Esophagus mucosa (tissue), 1 donor: ENCODE measurements at regions not wholly inside any gene's neighbourhood (a gene's known extent, or its start where the extent isn't known, plus 50 kb on each side); places are given as distances from the start of the nearest gene placed in this dataset.
A peak's percentile ranks its signal among the peaks of the same experiment; 100 is the strongest.

Experiments used
- ATAC-seq: fragments of 200-7000 bp; cut with Tn5 transposase; one replicate; pipeline ENCODE4 v1.9.1; 2020
- donor health status: DM: yes; HTN: yes; CAD: no.

- ATAC-seq: no peak
These were observed 263.4 kb downstream of the HHIPL2 start for GRCh38 chr1:222284466-222284865.

DNA sequence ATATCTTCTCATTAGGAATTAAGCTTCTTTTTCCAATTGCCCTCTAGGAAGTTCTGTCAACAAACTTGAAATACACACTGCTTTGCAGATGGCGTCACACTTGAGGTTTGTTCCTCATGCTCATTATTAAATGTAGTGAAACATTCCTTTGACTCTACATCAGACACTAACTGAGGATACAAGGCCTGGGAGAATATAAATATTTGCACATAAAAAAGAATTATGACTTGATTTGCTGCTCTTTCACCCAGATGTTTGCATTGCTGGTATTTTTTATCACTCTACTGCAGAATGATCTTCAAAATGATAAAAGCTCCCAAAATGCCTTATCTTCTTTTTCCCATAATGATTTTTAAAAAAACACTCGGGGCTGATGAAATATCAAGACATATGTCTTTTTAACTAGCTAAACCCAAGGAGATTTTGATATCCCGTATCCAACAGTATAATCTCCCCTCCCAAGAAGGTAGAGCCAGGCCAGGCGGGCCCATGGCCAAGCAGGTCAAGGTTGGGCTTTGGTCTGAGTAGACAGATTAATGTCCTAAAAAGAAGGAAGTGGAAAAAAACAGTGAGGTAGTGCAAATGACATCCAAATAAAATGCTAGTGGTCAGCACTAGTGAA is 264.6 kb downstream of the HHIPL2 start:
- ATAC-seq: no peak

GRCh38 chr1:222279591-222279990 is 268.3 kb downstream of the HHIPL2 start:
- ATAC-seq: no peak

GRCh38 chr1:222278501-222278900 is 269.4 kb downstream of the HHIPL2 start:
- ATAC-seq: no peak

DNA sequence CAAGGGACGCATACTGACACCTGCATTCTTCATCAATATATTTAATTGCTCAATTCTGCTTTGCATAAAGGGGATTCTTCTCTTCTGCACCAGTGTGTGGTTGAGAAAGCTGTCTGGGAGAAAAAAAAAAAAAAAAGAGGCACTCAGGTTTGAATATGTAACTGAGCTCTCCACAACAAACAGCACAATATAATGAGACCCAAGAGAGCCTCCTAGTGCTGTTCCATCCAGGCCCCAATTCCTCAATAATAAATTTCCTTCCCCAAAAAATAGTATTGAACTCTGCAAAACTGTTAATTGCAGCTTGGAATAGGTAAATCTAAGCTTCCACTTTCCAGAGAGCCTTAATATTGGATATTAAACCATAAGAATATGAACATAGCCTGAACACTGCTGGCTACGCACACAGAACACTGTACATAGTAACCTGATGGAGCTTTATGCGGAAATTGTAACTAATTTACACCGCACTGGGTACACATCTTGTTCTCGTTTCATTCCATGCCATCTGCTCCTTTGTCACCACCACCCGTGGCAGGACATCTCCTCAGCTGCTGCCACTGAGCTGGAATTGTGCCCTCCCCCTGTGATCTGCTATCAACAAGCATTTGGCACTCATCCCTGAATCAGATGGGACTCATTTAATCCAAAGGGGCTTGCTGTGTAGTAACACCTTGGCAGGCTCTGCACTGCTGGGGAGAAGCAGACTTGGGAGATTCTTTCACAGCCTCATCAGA is 272.0 kb downstream of the HHIPL2 start:
- no peak for ATAC-seq

- no peak for ATAC-seq
These were observed 272.7 kb downstream of the HHIPL2 start for GRCh38 chr1:222275001-222275728.

- ATAC-seq: peak; percentile 77
These were observed 281.4 kb downstream of the HHIPL2 start for GRCh38 chr1:222266223-222267196.

- no peak for ATAC-seq
These were observed 284.1 kb downstream of the HHIPL2 start for GRCh38 chr1:222263791-222264190.

GRCh38 chr1:222257027-222257426 is 290.9 kb downstream of the HHIPL2 start:
- ATAC-seq: no peak

- ATAC-seq: no peak
These were observed 291.8 kb downstream of the HHIPL2 start for GRCh38 chr1:222256058-222256457.

- no peak for ATAC-seq
These were observed 295.1 kb downstream of the HHIPL2 start for GRCh38 chr1:222252788-222253187.

DNA sequence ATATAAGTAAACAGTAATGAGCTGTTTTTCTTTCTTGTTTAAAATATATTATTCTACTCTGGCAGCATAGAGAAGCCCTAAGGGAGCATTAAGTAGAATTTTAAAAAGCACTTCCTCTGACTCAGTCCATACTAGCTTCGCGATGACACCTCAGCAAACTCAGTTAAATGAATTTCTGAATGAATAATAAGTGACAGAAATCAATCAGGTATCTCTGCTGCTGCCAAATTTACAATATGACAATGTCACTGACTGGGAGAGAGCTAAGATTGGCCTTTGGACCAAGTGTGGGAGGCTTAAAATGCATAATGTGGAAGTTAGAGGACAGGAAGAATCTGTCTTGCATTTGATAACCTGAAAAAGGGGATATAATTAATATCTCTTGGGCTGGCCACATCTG is 296.1 kb downstream of the HHIPL2 start:
- ATAC-seq: no peak

DNA sequence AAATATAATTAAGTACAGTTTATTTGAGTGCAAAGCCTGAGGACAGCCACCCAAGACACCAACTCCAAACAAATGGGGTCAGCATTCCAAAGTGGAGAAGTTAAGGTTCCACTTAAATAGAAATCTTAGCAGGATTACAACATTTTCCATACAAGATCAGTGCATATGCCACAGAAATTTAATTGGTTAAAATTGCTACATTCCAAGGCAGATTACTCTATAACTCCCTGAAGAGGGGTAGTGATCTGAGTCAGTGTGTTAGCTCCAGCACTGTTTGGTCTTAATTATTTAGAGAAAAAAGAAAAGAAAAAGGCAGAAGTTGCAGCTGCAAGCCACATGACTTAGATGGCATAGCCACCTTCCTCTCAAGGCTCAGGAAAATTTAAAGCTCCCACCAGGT is 297.5 kb downstream of the HHIPL2 start:
- no peak for ATAC-seq

DNA sequence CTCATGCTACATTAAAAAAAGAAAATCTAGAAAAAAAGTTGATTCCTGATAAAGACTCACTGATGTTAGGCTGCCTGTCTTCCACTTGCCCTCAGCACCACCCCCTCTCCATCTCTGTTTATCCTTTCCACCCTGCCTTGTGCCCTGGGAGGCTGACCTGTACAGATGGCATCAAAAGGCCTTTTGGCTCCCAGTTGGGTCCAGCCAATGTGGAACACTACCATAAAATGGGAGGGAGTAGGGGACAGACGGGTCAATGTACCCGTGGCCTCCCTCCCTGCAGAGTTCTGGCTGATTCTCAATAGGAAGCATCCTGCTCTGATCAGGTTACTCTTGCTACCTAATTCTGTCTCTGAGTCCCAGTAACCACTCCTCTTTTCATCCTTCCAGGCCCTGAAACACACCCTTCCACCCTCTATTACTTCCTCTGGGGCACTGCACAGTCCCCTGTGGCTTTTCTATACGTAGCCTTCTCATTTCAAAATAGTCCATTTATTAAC is 300.0 kb downstream of the HHIPL2 start:
- no peak for ATAC-seq

- no peak for ATAC-seq
These were observed 300.8 kb downstream of the HHIPL2 start for GRCh38 chr1:222247081-222247480.

DNA sequence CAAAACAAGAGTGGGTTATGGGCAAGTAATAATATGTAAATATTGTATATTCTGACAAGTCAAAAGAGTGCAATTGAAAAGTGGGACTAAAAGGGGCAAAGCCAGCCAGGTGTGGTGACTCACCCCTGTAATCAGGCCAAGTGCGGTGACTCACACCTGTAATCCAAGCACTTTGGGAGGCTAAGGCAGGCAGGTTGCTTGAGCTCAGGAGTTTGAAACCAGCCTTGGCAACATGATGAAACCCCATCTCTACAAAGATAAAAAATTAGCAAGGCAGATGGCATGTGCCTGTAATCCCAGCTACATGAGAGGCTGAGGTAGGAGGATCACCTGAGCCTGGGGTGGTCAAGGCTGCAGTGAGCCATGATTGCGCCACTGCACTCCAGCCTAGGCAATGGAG is 304.0 kb downstream of the HHIPL2 start:
- ATAC-seq: peak; percentile 79

GRCh38 chr1:222242492-222242891 is 305.4 kb downstream of the HHIPL2 start:
- ATAC-seq: no peak

DNA sequence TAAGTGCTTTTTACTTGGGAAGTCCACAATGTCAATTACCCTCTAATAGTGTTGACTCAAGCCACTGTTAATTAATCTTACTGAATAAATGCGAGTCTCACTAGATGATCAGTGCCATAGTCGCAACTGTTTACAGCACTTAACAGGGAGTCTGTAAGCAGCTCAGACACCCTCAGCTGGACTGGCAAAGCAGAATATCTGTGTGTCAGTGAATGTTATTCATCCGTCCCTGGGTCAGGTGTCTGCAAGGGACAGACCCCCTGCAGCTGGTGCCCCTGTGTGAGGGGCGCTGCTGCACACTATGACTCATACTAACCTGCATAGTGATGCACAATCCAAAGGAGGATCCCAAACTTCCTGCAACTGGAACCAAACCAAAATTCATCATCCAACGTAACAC is 306.5 kb downstream of the HHIPL2 start:
- ATAC-seq: no peak

- ATAC-seq: peak; percentile 72
These were observed 307.2 kb downstream of the HHIPL2 start for GRCh38 chr1:222240536-222241181.

DNA sequence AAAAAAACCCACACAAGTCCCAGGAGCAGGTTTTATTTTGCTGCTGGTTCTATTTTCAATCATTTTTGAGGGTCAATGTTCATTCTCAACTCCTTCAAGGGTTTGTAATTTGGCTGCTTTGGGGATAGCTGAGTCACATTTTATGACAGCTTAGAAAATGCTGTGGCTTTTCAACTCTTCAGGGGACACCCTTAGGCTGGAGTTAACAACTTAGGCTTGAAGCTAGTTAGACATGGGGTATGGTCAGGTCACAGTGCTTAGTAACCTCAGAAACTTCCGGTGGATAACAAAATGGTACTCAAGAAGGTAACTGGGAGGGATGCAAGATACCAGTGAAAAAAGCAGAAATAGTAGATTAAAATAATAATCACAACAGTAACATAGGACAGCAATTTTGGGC is 308.8 kb downstream of the HHIPL2 start:
- ATAC-seq: no peak

- no peak for ATAC-seq
These were observed 313.6 kb downstream of the HHIPL2 start for GRCh38 chr1:222234351-222234750.
